ENCODE measurements at regions not wholly inside any gene's neighbourhood (a gene's known extent, or its start where the extent isn't known, plus 50 kb on each side); places are given as distances from the start of the nearest gene placed in this dataset.

GRCh38 chr9:129398961-129399633 lies 221.0 kb upstream of the IER5L start (continued):
- TF ChIP-seq HDAC6 (IDR thresholded peaks at IDR 0.05; ENCODE audit: low read depth, low read length) (no peak), CHD1 (IDR thresholded peaks at IDR 0.05; ENCODE audit: low read depth, low read length) (no peak), RXRA (IDR thresholded peaks at IDR 0.05; ENCODE audit: insufficient read depth, low read depth, low read length) (no peak), RFX5 (IDR thresholded peaks at IDR 0.05; ENCODE audit: borderline replicate concordance, low read depth, low read length) (no peak), SIX5 (IDR thresholded peaks at IDR 0.05; ENCODE audit: low read depth, low read length) (no peak), NRF1 (IDR thresholded peaks at IDR 0.05; ENCODE audit: low read depth, low read length) (no peak), TCF12 (IDR thresholded peaks at IDR 0.05; ENCODE audit: low read depth, low read length) (no peak), KDM4A (IDR thresholded peaks at IDR 0.05; ENCODE audit: low read depth, low read length, severe bottlenecking) (no peak)
